Stimulated activated memory B cell treated with anti-CD40 and anti-IgM and Interleukin-4, amounts not matched to agents 10 μg/mL and 1 μg/mL and 100 μg/mL, for 72 hours (primary cell): ENCODE measurements at regions not wholly inside any gene's neighbourhood (a gene's known extent, or its start where the extent isn't known, plus 50 kb on each side); places are given as distances from the start of the nearest gene placed in this dataset.
"Not testable (repeated sequence)": the region's sequence is repeated elsewhere in the genome, so short reads cannot be mapped to it uniquely, and the experiment has no call there.

Source experiments
- ATAC-seq: fragments of 150-1000 bp; cut with Tn5 transposase; 2 replicates; pipeline ENCODE4 v1.10.0; 2021
- H3K27ac Mint-ChIP-seq: one replicate; pipeline ENCODE4 v1.8.0; 2022; ENCODE audit warnings: mild to moderate bottlenecking, mixed read lengths
- H3K27me3 Mint-ChIP-seq: one replicate; pipeline ENCODE4 v1.8.0; 2022; ENCODE audit warnings: mixed read lengths
- H3K36me3 Mint-ChIP-seq: one replicate; pipeline ENCODE4 v1.8.0; 2022; ENCODE audit warnings: mixed read lengths
- H3K4me1 Mint-ChIP-seq: one replicate; pipeline ENCODE4 v1.8.0; 2022; ENCODE audit warnings: mixed read lengths
- H3K4me3 Mint-ChIP-seq: one replicate; pipeline ENCODE4 v1.8.0; 2022; ENCODE audit warnings: mild to moderate bottlenecking, moderate library complexity, mixed read lengths
- H3K9me3 Mint-ChIP-seq: one replicate; pipeline ENCODE4 v1.8.0; 2022; ENCODE audit warnings: mixed read lengths

GRCh38 chr6:16995511-16996250 lies 106.2 kb upstream of the STMND1 start:
- Mint-ChIP-seq H3K27ac (no peak overlapping the region), H3K27me3 (peaks cover 8% of the 10 kb centered on the region)

GRCh38 chr6:16993396-16993795 lies 108.5 kb upstream of the STMND1 start:
- Mint-ChIP-seq H3K4me1 (no peaks in the 10 kb centered on the region), H3K27ac (no peak overlapping the region), H3K36me3 (peaks cover 8% of the 10 kb centered on the region), H3K9me3 (peaks cover 16% of the 10 kb centered on the region), H3K27me3 (peaks cover 21% of the 10 kb centered on the region), H3K4me3 (no peak overlapping the region)
- ATAC-seq, result no peak

More at GRCh38 chr6:16995511-16996250, 106.2 kb upstream of the STMND1 start:
- no peak for ATAC-seq
- no peaks in the 10 kb centered on the region for H3K36me3 Mint-ChIP-seq
- H3K4me3 Mint-ChIP-seq, result no peak overlapping the region
- H3K9me3 Mint-ChIP-seq, result peaks cover 9% of the 10 kb centered on the region
- no peaks in the 10 kb centered on the region for H3K4me1 Mint-ChIP-seq

- no peak overlapping the region for H3K27ac Mint-ChIP-seq
- no peak for ATAC-seq
- no peaks in the 10 kb centered on the region for H3K4me1 Mint-ChIP-seq
- peaks cover 8% of the 10 kb centered on the region for H3K36me3 Mint-ChIP-seq
- H3K9me3 Mint-ChIP-seq, result peaks cover 16% of the 10 kb centered on the region
- H3K27me3 Mint-ChIP-seq, result peaks cover 21% of the 10 kb centered on the region
- H3K4me3 Mint-ChIP-seq, result no peak overlapping the region
Observed at GRCh38 chr6:16991981-16992629, 109.7 kb upstream of the STMND1 start.

- Mint-ChIP-seq H3K27me3 (peaks cover 29% of the 10 kb centered on the region), H3K9me3 (peaks cover 14% of the 10 kb centered on the region)
- not testable (repeated sequence) for ATAC-seq, H3K36me3 Mint-ChIP-seq, H3K27ac Mint-ChIP-seq, H3K4me1 Mint-ChIP-seq, H3K4me3 Mint-ChIP-seq
Observed at GRCh38 chr6:16989976-16990375, 111.9 kb upstream of the STMND1 start.

GRCh38 chr6:16989382-16989781 lies 112.5 kb upstream of the STMND1 start:
- peaks cover 29% of the 10 kb centered on the region for H3K27me3 Mint-ChIP-seq
- no peaks in the 10 kb centered on the region for H3K4me1 Mint-ChIP-seq
- H3K36me3 Mint-ChIP-seq, result peaks cover 8% of the 10 kb centered on the region
- ATAC-seq, result no peak
- H3K27ac Mint-ChIP-seq, result no peak overlapping the region
- H3K4me3 Mint-ChIP-seq, result no peak overlapping the region
- H3K9me3 Mint-ChIP-seq, result peaks cover 13% of the 10 kb centered on the region

- Mint-ChIP-seq H3K4me1 (no peaks in the 10 kb centered on the region), H3K27me3 (peaks cover 29% of the 10 kb centered on the region), H3K9me3 (peaks cover 13% of the 10 kb centered on the region), H3K4me3 (no peak overlapping the region), H3K27ac (no peak overlapping the region), H3K36me3 (peaks cover 8% of the 10 kb centered on the region)
- ATAC-seq, result no peak
Observed at GRCh38 chr6:16987996-16988395, 113.9 kb upstream of the STMND1 start.

- Mint-ChIP-seq H3K9me3 (peaks cover 10% of the 10 kb centered on the region), H3K36me3 (peaks cover 8% of the 10 kb centered on the region), H3K4me3 (no peak overlapping the region), H3K4me1 (no peaks in the 10 kb centered on the region), H3K27ac (no peak overlapping the region), H3K27me3 (peaks cover 26% of the 10 kb centered on the region)
- no peak for ATAC-seq
Observed at GRCh38 chr6:16985513-16986284, 116.2 kb upstream of the STMND1 start.

- H3K4me1 Mint-ChIP-seq, result no peaks in the 10 kb centered on the region
- peaks cover 3% of the 10 kb centered on the region for H3K9me3 Mint-ChIP-seq
- H3K36me3 Mint-ChIP-seq, result no peaks in the 10 kb centered on the region
- peaks cover 34% of the 10 kb centered on the region for H3K27me3 Mint-ChIP-seq
- no peak overlapping the region for H3K4me3 Mint-ChIP-seq
- no peak overlapping the region for H3K27ac Mint-ChIP-seq
- peak; percentile 64 for ATAC-seq
Observed at GRCh38 chr6:16982807-16983206, 119.0 kb upstream of the STMND1 start.

GRCh38 chr6:16979677-16980370 lies 122.0 kb upstream of the STMND1 start:
- Mint-ChIP-seq H3K9me3 (peaks cover 3% of the 10 kb centered on the region), H3K4me1 (no peaks in the 10 kb centered on the region), H3K27ac (no peak overlapping the region), H3K27me3 (peaks cover 33% of the 10 kb centered on the region), H3K4me3 (no peak overlapping the region), H3K36me3 (no peaks in the 10 kb centered on the region)
- peak; percentile 47 for ATAC-seq

- peaks cover 33% of the 10 kb centered on the region for H3K27me3 Mint-ChIP-seq
Observed at GRCh38 chr6:16978686-16979085, 123.2 kb upstream of the STMND1 start.

GRCh38 chr6:16976385-16977183 lies 125.3 kb upstream of the STMND1 start:
- Mint-ChIP-seq H3K27me3 (peaks cover 43% of the 10 kb centered on the region), H3K4me1 (no peaks in the 10 kb centered on the region), H3K27ac (no peak overlapping the region), H3K4me3 (no peak overlapping the region), H3K9me3 (peaks cover 3% of the 10 kb centered on the region), H3K36me3 (no peaks in the 10 kb centered on the region)
- ATAC-seq, result no peak

More at GRCh38 chr6:16978686-16979085, 123.2 kb upstream of the STMND1 start:
- Mint-ChIP-seq H3K4me1 (no peaks in the 10 kb centered on the region), H3K4me3 (no peak overlapping the region), H3K27ac (no peak overlapping the region), H3K36me3 (no peaks in the 10 kb centered on the region), H3K9me3 (peaks cover 3% of the 10 kb centered on the region)
- ATAC-seq, result no peak

- no peak overlapping the region for H3K4me3 Mint-ChIP-seq
- H3K9me3 Mint-ChIP-seq, result peaks cover 3% of the 10 kb centered on the region
- H3K27ac Mint-ChIP-seq, result no peak overlapping the region
- H3K36me3 Mint-ChIP-seq, result no peaks in the 10 kb centered on the region
- ATAC-seq, result no peak
- peaks cover 41% of the 10 kb centered on the region for H3K27me3 Mint-ChIP-seq
- no peaks in the 10 kb centered on the region for H3K4me1 Mint-ChIP-seq
Observed at GRCh38 chr6:16974704-16975359, 127.0 kb upstream of the STMND1 start.

GRCh38 chr6:16974387-16974673 lies 127.5 kb upstream of the STMND1 start:
- no peak overlapping the region for H3K27ac Mint-ChIP-seq
- no peak overlapping the region for H3K4me3 Mint-ChIP-seq
- H3K9me3 Mint-ChIP-seq, result peaks cover under 1% of the 10 kb centered on the region
- no peaks in the 10 kb centered on the region for H3K4me1 Mint-ChIP-seq
- ATAC-seq, result no peak
- H3K27me3 Mint-ChIP-seq, result peaks cover 41% of the 10 kb centered on the region
- H3K36me3 Mint-ChIP-seq, result no peaks in the 10 kb centered on the region
